ENCODE measurements at regions not wholly inside any gene's neighbourhood (a gene's known extent, or its start where the extent isn't known, plus 50 kb on each side); places are given as distances from the start of the nearest gene placed in this dataset.

DNA sequence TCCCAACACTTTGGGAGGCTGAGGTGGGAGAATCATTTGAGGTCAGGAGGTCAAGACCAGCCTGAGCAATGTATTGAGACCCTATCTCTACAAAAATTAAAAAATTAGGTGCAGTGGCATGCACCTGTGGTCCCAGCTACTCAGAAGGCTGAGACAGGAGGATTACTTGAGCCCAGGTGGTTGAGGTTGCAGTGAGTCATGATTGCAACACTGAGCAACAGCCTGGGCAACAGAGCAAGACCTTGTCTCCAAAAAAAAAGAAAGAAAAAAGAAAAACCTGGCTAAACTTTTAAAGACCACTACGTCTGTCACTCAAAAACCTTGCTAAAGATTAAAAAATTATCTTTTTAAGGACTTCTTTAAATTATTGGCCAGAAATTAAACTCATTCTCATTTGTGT is 59.8 kb upstream of the ABCA1 start:
- no peak overlapping the region for H3K4me3 ChIP-seq
- no peaks in the 10 kb centered on the region for H3K27me3 ChIP-seq
- DNase-seq, result no peak
- in situ Hi-C loops (cut with MboI; ENCODE audit: low pct_ligation_motif_present in 1 of 4, low pct_unique_long_range_greater_than_20kb in 1 of 4, low sequenced_read_pairs in 3 of 4), result no loop called here
- no peaks in the 10 kb centered on the region for H3K36me3 ChIP-seq
- TF ChIP-seq, protein P1, sequence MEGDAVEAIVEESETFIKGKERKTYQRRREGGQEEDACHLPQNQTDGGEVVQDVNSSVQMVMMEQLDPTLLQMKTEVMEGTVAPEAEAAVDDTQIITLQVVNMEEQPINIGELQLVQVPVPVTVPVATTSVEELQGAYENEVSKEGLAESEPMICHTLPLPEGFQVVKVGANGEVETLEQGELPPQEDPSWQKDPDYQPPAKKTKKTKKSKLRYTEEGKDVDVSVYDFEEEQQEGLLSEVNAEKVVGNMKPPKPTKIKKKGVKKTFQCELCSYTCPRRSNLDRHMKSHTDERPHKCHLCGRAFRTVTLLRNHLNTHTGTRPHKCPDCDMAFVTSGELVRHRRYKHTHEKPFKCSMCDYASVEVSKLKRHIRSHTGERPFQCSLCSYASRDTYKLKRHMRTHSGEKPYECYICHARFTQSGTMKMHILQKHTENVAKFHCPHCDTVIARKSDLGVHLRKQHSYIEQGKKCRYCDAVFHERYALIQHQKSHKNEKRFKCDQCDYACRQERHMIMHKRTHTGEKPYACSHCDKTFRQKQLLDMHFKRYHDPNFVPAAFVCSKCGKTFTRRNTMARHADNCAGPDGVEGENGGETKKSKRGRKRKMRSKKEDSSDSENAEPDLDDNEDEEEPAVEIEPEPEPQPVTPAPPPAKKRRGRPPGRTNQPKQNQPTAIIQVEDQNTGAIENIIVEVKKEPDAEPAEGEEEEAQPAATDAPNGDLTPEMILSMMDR (IDR thresholded peaks at IDR 0.05), result no peak
- no peak for TF ChIP-seq EP300 (IDR thresholded peaks at IDR 0.05; ENCODE audit: low read depth)
- TF ChIP-seq POLR2A (IDR thresholded peaks at IDR 0.05), result no peak
- no peak for TF ChIP-seq POLR2AphosphoS5 (IDR thresholded peaks at IDR 0.05)
- intact Hi-C loops (cut with DNase I; ENCODE audit: low total_unique reads), result no loop called here
- peaks cover 17 to 48% (median 24%) of the 10 kb centered on the region in 4 donors for H3K4me1 ChIP-seq
- no peaks in the 10 kb centered on the region for H3K9me3 ChIP-seq
- H3K27ac ChIP-seq, result no peak overlapping the region
- WGBS, 2 donors (ENCODE audit: low coverage in 1 of 2), result 84 to 100% methylated on average over 1 of the region's 1 CpG

DNA sequence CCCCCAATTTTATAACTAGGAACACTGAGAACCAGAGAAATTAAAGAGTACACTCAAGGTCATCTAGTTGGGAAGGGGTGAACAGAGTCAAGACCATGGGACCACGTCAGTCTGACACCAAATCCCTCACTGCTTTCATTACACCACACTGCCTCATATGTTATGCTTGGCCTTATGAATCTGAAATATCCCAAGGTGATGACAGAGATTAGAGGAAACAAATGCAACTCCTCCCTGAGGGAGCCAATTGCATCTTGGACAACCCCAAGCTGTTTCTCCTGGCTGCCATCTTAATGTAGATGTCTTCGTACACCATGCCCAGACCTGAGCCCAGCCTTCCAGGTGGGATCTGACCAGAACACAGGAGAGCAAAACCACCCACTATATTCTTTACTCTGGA is 60.6 kb upstream of the ABCA1 start:
- 83 to 97% methylated on average over 1 to 2 of the region's 2 CpGs for WGBS, 2 donors (ENCODE audit: low coverage in 1 of 2)
- in situ Hi-C loops (cut with MboI; ENCODE audit: low pct_ligation_motif_present in 1 of 4, low pct_unique_long_range_greater_than_20kb in 1 of 4, low sequenced_read_pairs in 3 of 4) (no loop called here), intact Hi-C loops (cut with DNase I; ENCODE audit: low total_unique reads) (no loop called here)
- TF ChIP-seq EP300 (IDR thresholded peaks at IDR 0.05; ENCODE audit: low read depth), result no peak
- no peak for TF ChIP-seq POLR2A (IDR thresholded peaks at IDR 0.05)
- TF ChIP-seq POLR2AphosphoS5 (IDR thresholded peaks at IDR 0.05), result no peak
- TF ChIP-seq, protein P1 (IDR thresholded peaks at IDR 0.05), result no peak
- no peaks in the 10 kb centered on the region for H3K36me3 ChIP-seq
- H3K27ac ChIP-seq, result no peak overlapping the region
- no peak for DNase-seq
- peaks cover 25 to 48% (median 31%) of the 10 kb centered on the region in 4 donors for H3K4me1 ChIP-seq
- no peaks in the 10 kb centered on the region for H3K9me3 ChIP-seq
- H3K4me3 ChIP-seq, result no peak overlapping the region
- no peaks in the 10 kb centered on the region for H3K27me3 ChIP-seq

DNA sequence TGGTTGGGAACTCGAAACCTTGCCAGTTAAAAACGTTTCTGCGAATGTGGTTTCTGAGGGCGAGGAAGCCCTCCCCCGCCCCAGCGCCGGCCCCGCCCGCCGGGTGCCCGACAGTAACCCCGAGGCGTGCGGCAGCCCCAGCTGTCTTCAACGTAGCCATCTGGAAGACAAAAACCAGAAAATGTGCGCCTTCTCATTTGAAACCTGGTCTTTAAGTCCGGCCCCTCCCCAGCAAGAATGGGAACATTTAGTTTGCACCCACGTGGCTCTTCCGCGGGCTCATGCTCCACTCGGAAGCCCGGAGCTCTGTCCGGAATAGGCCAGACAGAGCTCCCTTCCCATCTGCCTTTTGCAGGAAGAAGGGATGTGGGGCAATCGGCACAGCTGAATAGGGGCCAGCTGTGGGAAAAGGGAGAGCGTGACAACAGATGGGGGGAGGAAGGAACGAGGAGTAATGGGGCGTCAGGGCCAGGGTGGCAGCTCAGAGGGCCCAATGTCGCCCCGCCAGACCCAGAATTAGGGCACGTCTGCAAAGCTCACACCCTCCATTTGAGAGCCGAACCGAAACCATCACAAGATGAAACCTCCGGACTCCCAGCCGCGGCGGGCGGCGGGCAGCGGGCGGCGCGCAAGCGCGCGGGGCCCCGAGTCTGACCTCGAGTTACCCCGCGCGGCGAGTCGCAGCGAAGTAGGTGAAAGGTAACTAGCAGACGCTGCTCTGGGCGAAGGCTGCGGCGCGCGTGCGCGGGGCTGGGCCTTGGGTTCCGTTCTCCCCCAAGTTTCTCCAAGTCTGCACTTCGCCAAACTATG is 63.4 kb upstream of the ABCA1 start:
- Histone ChIP-seq H3K9me3 (no peaks in the 10 kb centered on the region), H3K27me3 (no peaks in the 10 kb centered on the region), H3K4me1 (peaks cover 25 to 36% (median 33%) of the 10 kb centered on the region in 4 donors), H3K36me3 (no peaks in the 10 kb centered on the region), H3K4me3 (peak overlapping the region; percentile 50 to 79 (median 61)), H3K27ac (peak overlapping the region; percentile 94 to 98 (median 97))
- intact Hi-C loops (cut with DNase I; ENCODE audit: low total_unique reads) (loop anchor here (1.0 to 5.0 kb wide), 2 partner anchors 64 to 71 kb away; no protein-coding TSS in a partner anchor), in situ Hi-C loops (cut with MboI; ENCODE audit: low pct_ligation_motif_present in 1 of 4, low pct_unique_long_range_greater_than_20kb in 1 of 4, low sequenced_read_pairs in 3 of 4) (no loop called here)
- TF ChIP-seq, protein P1 (IDR thresholded peaks at IDR 0.05), result no peak
- TF ChIP-seq POLR2AphosphoS5 (IDR thresholded peaks at IDR 0.05), result peak; percentile 58 to 76 (median 73)
- peak; percentile 64 for TF ChIP-seq POLR2A (IDR thresholded peaks at IDR 0.05)
- TF ChIP-seq EP300 (IDR thresholded peaks at IDR 0.05; ENCODE audit: low read depth), result peak; percentile 70
- 0% methylated on average over 5 to 62 of the region's 63 CpGs for WGBS, 2 donors (ENCODE audit: low coverage in 1 of 2)
- DNase-seq, result peak; percentile 95

DNA sequence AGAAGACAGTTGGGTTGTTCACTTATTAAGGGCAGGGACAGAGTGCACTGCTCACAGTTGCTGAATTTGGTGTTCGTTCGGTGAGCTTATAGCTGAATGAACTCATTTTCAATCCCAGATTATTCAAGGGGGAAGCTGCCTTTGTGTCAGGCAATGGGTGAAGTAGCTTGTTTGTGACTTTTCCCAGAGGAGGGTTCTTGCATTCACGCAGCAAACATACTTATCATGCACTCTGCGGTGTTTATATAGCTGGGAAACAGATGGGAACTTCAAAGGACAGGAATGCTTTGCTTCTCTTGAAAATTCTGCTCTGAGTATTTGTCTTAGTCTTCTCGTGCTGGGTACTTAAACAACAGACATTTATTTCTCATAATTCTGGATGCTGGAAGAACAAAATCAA is 64.7 kb upstream of the ABCA1 start:
- Histone ChIP-seq H3K27ac (peak overlapping the region; percentile 94 to 98 (median 97)), H3K4me3 (no peak overlapping the region), H3K36me3 (no peaks in the 10 kb centered on the region), H3K27me3 (no peaks in the 10 kb centered on the region), H3K4me1 (peaks cover 25 to 36% (median 33%) of the 10 kb centered on the region in 4 donors), H3K9me3 (no peaks in the 10 kb centered on the region)
- TF ChIP-seq POLR2A (IDR thresholded peaks at IDR 0.05) (no peak), EP300 (IDR thresholded peaks at IDR 0.05; ENCODE audit: low read depth) (no peak), POLR2AphosphoS5 (IDR thresholded peaks at IDR 0.05) (no peak)
- TF ChIP-seq, protein P1 (IDR thresholded peaks at IDR 0.05), result no peak
- in situ Hi-C loops (cut with MboI; ENCODE audit: low pct_ligation_motif_present in 1 of 4, low pct_unique_long_range_greater_than_20kb in 1 of 4, low sequenced_read_pairs in 3 of 4), result no loop called here
- WGBS, 2 donors (ENCODE audit: low coverage in 1 of 2), result 65 to 86% methylated on average over 2 to 5 of the region's 5 CpGs
- no peak for DNase-seq
- intact Hi-C loops (cut with DNase I; ENCODE audit: low total_unique reads), result loop anchor here (2.0 to 5.0 kb wide), 2 partner anchors 70 to 158 kb away; no protein-coding TSS in a partner anchor
